GM21528 (cell line): ENCODE measurements at regions not wholly inside any gene's neighbourhood (a gene's known extent, or its start where the extent isn't known, plus 50 kb on each side); places are given as distances from the start of the nearest gene placed in this dataset.

Experiments used
- ATAC-seq: cut with Tn5 transposase; IDR thresholded peaks from one replicate; pipeline ENCODE4 v1.9.1; 2021; ENCODE audit warnings: mild to moderate bottlenecking, moderate library complexity; ENCODE audit not compliant: unreplicated experiment, low FRiP score

- ATAC-seq = no peak
These were observed 450.6 kb downstream of the TUSC7 start for GRCh38 chr3:117160176-117160575.

- ATAC-seq = no peak
These were observed 452.2 kb downstream of the TUSC7 start for GRCh38 chr3:117161816-117162215.

DNA sequence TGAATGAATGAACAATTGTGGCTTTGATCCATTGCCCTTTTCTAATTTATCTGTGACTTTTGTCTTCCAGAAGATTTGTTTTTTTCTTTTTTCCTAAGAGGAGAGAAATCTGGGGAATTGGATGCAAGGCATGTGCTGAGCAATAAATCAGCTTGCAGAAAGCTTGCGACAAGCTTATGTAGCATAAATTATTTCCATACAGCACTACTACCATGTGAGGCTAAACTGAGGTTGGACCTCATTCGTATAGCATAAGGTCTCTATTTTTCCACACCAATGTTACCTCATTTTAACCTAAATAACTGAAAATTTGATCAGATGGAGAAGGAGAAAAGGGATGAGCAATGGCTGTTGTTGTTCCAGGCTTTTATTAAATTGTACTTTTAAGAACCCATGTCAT is 455.6 kb downstream of the TUSC7 start:
- no peak for ATAC-seq

GRCh38 chr3:117165601-117166051 is 456.0 kb downstream of the TUSC7 start:
- ATAC-seq = no peak

GRCh38 chr3:117168896-117169295 is 459.3 kb downstream of the TUSC7 start:
- no peak for ATAC-seq

DNA sequence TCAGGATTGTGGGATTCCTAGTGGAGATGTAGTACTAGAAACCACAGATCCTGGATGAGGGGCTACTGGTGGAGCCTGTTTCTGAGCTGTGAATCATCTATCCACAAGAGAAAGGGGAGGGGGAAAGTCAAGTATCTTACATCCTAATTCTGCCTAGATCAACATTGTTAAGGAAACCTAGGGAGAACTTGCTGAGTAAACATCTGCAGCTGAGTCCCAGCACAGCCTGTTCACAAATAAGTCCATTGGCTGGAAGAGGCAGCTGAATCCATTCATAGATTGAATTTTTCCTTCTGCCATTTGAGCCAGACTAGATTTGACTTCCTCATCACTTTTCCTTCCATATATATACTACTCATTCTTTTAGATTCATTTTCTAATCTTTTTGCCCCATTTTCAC is 460.5 kb downstream of the TUSC7 start:
- ATAC-seq = no peak

DNA sequence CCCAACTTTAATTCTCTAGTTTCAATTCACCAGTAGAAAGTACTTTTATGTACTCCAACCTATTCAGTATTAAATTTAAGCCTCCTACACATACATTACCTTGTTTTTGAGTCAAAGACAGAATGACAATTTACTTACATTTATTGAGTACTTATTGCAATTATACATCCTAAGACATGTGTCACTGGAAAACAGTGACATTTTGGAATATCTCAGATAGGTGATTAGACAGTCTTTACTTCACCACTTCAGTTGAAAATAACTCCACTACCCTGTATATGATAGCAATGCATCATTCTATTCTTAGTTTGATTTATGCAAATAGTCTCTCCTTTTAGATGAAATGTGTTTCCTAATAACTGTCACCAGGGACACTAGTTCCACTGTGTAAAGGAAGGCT is 461.5 kb downstream of the TUSC7 start:
- ATAC-seq = no peak

GRCh38 chr3:117172426-117172825 is 462.8 kb downstream of the TUSC7 start:
- no peak for ATAC-seq

- no peak for ATAC-seq
These were observed 471.6 kb downstream of the TUSC7 start for GRCh38 chr3:117181222-117181621.

DNA sequence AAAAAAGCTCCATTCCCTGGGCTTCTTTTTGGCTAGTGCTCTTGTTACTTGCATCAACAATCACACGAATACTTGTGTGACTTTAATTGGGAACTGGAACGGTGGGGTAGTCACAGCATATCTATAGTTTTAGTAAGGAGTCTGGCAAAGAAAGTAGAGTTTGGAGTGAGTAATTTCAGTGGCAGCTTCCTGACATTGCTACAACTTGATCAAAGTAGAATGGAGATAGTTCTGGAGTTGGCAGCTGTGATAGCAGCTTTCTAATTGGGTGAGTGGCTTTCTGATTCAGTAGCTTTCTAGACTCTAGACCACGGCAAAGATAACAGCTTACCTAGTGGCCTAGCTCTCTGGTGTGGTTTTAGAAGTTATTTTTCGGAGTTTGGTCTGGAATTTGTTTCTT is 475.0 kb downstream of the TUSC7 start:
- ATAC-seq = no peak

DNA sequence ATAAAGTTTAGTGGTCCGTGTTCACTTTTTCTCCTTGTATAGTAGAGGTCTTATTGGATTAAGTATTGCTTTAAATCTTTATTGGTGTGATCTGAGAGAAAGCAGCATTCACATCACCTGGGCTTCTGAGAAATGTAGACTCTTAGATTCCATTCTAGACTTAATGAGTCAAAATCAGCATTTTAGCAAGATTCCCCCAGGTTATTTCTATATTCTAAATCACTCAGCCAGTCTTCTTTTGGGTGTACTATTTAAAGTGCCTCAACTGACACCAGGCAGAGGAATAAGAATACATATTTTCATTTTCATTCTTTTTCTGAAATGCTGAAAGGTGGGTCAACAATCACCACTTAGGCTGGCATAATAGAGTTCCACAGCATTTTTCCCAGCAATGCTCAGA is 481.7 kb downstream of the TUSC7 start:
- no peak for ATAC-seq

- ATAC-seq = no peak
These were observed 483.3 kb downstream of the TUSC7 start for GRCh38 chr3:117192888-117193287.

GRCh38 chr3:117193390-117193789 is 483.8 kb downstream of the TUSC7 start:
- no peak for ATAC-seq

- no peak for ATAC-seq
These were observed 485.5 kb downstream of the TUSC7 start for GRCh38 chr3:117195034-117195433.

- no peak for ATAC-seq
These were observed 491.4 kb downstream of the TUSC7 start for GRCh38 chr3:117200962-117201361.

GRCh38 chr3:117201901-117202774 is 492.6 kb downstream of the TUSC7 start:
- no peak for ATAC-seq

- ATAC-seq = no peak
These were observed 507.8 kb downstream of the TUSC7 start for GRCh38 chr3:117217355-117217754.

- ATAC-seq = no peak
These were observed 508.3 kb downstream of the TUSC7 start for GRCh38 chr3:117217760-117218316.

DNA sequence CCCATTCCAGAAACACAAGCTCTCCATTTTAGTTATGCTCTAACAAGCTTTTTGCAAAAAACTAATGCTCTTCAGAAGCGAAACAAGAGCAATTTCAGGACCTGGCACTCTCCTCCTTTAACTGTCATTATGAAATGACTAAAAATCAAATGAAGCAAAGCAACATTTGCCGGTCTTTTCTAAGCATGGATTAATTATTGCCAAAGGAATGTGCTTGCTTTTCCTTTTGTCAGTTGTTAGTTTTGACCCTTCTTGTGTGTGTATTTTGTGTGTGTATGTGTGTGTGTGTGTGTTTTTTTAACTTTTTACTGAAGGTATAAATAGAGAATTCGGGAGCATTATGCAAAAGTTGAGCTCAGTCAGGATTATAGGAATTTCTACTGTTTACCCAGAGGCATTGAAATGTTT is 509.1 kb downstream of the TUSC7 start:
- ATAC-seq = no peak

DNA sequence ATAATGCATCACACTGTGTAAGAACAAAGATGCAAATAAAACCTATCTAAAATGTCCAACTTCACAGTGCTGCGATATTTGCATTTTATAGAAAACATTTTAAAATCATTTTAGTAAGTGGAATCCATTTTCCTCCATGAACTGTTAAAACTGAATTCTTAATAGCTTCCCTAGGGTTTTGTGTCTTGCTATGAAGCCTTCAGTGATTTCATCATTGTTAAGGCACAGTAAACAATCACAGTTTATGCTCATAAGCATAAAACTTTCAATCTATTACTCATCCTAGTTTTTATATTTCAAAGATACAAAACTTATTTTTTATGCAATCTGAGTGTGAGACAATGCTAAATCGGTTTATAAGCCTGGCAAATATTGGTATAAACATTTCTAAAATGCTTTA is 509.7 kb downstream of the TUSC7 start:
- no peak for ATAC-seq

- no peak for ATAC-seq
These were observed 517.4 kb downstream of the TUSC7 start for GRCh38 chr3:117226932-117227331.

DNA sequence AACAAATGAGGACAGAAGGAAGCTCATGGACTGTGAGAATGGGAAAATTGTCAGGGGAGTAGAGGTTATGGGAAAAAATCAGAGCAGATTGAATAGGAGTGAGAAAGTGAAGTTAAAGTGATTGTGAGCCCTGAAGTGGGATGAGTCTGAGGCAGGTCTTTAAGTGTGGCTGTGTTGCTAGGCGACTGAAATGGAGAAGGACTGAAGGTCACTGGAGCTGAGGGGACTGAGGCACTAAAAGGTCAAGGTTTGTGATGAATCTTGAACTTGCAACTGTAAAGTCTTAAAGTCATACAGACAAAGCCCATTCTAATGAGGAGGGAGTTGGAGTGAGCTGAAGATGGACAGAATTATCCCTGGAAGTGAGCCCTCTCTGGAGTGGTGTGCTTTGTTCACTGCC is 518.9 kb downstream of the TUSC7 start:
- ATAC-seq = no peak
